Right forelimb (tissue), 1 donor: ENCODE measurements at regions not wholly inside any gene's neighbourhood (a gene's known extent, or its start where the extent isn't known, plus 50 kb on each side); places are given as distances from the start of the nearest gene placed in this dataset.
A peak's percentile ranks its signal among the peaks of the same experiment; 100 is the strongest.

ENCODE experiments used
- DNase-seq: peaks from one replicate; pipeline ENCODE4 v3.0.0-alpha.2; 2018

GRCh38 chr5:116361171-116361967 is 213.3 kb downstream of the SEMA6A start:
- peak; percentile 73 for DNase-seq

- no peak for DNase-seq
Measured at GRCh38 chr5:116360008-116360853, 214.4 kb downstream of the SEMA6A start.

GRCh38 chr5:116359592-116359991 is 215.0 kb downstream of the SEMA6A start:
- no peak for DNase-seq

- DNase-seq, result no peak
Measured at GRCh38 chr5:116358911-116359418, 215.7 kb downstream of the SEMA6A start.

GRCh38 chr5:116358015-116358523 is 216.6 kb downstream of the SEMA6A start:
- no peak for DNase-seq

- no peak for DNase-seq
Measured at GRCh38 chr5:116355819-116356601, 218.6 kb downstream of the SEMA6A start.

GRCh38 chr5:116354699-116355098 is 219.9 kb downstream of the SEMA6A start:
- DNase-seq, result no peak

- DNase-seq, result no peak
Measured at GRCh38 chr5:116347657-116348056, 227.0 kb downstream of the SEMA6A start.

GRCh38 chr5:116343961-116344360 is 230.7 kb downstream of the SEMA6A start:
- DNase-seq, result no peak
